ENCODE measurements at regions not wholly inside any gene's neighbourhood (a gene's known extent, or its start where the extent isn't known, plus 50 kb on each side); places are given as distances from the start of the nearest gene placed in this dataset.

DNA sequence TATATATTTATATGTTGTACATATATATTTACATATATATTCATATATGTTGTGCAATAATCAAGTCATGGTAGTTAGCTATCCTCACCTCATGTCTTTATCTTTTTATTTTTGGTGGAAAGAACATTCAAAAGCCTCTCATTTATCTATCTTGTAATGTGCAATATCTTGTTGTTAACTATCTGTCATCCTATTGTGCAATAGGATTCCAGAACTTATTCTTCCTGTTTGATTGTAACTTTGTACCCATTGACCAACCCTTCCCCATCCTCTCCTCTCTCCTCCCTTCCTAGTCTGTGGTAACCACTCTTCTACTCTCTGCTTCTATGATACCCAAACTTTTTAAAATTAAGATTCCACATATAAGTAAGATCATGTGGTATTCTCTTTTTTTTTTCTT lies 115.6 kb upstream of the PDGFD start:
- DNase-seq (ENCODE audit: low read depth in 2 of 2, low spot score in 1 of 2), result no peak

DNA sequence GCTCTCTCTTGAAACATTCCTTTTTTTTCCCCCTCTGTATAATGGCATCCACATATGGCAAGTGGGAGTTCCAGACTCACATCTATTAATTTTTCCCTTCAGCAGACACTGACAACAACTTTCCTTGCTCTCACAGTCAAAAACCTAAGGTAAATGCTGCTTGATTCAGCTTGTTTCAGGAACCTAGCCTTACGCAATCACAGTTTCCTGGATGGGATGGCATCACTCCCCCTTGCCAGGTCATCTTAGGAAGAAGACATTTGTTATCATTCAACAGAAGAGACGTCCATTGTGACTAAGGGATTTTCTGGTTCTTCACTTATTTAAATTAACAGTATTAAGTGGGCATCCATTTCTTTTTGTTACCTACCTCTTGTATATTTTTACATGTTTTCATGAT lies 112.0 kb upstream of the PDGFD start:
- DNase-seq (ENCODE audit: low read depth in 2 of 2, low spot score in 1 of 2), result no peak

DNA sequence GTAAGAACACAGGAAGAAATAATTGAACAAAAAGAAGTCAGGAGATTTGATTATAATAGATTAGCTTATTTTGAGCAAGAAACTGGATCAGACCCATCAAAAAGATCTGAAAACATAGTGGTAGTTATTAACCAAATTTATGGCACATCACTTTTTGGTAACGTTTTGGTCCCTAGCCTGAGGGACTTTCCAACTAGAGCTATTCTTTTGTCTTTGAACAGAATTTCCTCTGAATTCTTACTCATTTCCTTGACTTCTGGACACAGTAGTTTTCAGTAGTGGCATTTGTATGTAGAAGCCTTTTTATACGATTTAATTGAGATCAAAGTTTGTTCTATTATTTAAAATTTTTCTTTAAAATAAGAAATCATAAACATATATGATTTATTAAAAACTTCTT lies 96.5 kb upstream of the PDGFD start:
- no peak for DNase-seq (ENCODE audit: low read depth in 2 of 2, low spot score in 1 of 2)

DNA sequence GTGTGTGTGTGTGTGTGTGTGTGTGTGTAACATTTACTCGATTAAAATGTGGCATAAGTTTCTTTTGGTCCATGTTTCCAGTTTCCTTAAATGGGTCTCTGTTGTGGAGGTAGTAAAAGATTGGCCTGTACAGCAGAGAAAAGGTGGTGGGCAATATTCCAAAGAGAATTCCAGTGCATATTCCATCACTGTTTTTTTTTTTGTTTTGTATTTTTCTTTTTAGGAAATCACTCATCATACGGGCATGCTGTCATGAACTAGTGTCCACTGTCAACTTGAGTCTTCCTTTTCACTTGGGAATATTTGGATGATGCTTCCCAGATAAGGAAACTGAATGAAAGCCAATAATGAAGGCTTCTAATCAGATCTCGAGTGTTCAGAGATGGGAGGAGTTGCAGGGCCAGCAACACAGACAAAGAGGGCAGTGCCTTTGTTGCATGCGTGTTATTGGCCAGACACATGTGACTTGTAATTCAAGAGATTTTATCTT lies 95.2 kb upstream of the PDGFD start:
- no peak for DNase-seq (ENCODE audit: low read depth in 2 of 2, low spot score in 1 of 2)

DNA sequence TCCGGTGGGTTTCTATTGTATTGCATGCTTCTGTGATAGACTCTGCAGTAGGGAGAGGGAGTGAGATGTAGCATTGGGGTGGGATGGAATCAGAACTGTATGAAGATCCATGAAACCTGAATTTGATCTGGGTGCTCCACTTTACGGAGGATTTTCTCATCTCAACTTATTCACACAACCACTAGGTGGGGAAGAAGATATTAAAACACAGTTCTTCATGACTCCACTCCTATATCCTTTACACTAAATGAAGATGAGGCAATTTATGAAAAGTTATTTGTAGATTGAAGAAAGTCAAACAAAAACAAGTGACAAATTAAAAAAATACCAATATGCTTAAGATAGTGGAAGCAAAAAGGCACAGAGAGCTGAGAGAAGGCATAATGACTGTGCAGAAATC lies 92.6 kb upstream of the PDGFD start:
- DNase-seq (ENCODE audit: low read depth in 2 of 2, low spot score in 1 of 2), result no peak

DNA sequence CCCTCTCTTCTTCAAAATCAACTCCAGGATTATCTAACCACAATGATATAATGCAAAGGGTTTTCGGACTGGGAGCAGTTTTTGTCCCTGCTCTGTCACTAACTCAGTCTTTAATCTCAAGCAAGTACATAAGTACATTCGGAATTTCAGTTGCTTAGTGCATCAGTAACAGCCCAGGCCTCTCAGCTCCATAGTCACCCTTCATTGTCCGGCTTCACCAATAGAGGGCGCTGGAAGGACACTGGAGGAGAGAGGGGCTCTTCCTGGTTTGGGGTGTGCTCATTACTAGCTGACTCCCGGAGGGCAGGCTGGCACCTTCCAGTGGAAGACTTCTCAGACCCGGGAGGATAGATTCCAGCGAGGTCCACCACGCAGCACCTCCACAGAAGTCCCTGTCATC lies 90.4 kb upstream of the PDGFD start:
- no peak for DNase-seq (ENCODE audit: low read depth in 2 of 2, low spot score in 1 of 2)

DNA sequence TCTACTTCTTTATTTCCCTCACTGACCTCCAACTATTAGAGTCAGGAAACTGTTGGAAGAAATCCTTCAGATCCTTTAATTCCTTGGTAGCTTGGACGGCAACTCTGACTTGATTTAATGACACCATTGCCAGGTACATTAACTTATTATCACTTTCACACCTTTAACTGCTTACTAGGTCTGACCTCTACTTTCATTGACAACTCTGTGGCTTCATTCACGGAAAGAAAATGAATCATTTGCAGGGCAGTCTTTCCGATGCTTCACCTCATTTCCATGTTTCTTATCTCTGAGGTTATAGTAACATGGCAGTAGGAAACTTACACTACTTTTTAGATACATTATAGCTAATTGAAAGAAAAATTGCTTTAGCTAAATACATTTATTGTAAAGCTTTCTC lies 82.6 kb upstream of the PDGFD start:
- DNase-seq (ENCODE audit: low read depth in 2 of 2, low spot score in 1 of 2), result no peak

DNA sequence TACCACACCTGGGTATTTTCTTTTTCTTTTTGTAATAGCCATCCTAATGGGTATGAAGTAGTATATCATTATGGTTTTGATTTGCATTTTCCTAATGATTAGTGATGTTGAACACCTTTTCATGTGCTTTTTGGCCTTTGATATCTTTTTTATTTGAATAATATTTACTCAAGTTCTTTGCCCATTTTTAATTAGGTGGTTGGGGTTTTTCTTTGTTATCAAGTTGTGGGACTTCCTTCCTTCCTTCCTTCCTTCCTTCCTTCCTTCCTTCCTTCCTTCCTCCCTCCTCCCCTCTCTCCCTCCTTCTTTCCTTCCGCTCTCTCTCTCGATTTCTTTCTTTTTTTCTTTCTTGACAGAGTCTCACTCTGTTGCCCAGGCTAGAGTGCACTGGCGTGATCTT lies 75.0 kb upstream of the PDGFD start:
- no peak for DNase-seq (ENCODE audit: low read depth in 2 of 2, low spot score in 1 of 2)

DNA sequence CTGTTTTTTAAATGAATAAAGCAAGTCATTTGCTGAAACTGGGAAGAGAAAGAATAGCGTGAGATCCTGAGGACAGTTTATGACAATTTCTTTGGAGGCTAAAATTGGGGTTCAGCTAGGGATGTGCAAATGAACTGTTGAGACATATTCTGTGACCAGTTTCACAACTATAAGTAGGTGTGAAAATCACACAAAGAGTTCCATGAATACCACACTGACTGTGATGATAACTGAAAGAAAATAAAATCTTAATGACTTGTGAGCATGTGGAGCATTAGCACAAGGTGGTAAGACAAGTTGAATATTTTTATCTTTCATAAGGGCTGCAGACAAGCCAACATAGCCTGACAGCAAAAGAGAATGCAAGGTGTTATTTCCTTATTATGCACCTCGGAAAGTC lies 61.1 kb upstream of the PDGFD start:
- no peak for DNase-seq (ENCODE audit: low read depth in 2 of 2, low spot score in 1 of 2)

DNA sequence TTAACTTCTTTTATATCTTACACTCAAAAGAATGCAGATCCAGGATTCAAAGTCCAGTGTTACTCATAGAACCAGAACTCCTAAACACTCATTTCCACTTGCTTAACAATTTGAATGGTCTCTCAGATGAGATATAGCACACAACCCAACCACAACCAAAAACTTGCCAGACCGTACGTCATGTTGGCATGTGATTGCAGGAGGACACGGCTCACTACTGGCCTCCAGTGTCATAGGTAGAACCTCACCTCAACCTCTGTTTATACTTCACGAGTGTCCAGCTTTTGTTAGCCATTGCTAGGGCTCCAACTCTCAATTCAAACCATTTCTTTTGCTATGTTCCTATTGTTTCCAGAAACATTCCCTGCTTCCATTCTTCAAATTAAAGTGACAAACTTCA lies 58.5 kb upstream of the PDGFD start:
- DNase-seq (ENCODE audit: low read depth in 2 of 2, low spot score in 1 of 2), result no peak

DNA sequence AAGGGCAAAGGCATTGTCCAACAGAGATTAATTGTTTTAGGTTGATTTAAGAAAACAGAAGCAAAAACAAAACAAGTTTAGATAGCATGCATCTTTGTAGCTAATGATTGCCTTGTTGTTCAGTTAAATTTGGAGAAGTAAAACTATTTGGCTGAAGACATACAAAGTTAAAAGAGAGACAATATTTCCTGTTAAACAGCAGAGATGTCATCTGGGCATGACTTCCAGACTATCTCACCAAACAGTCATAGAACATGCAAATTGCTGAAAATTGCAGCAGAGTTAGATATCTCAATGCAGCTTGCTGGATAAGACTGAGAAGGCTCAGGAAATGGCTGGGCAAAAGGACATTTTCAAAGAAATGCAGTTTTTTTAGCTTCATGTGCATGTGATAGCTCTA lies 57.5 kb upstream of the PDGFD start:
- DNase-seq (ENCODE audit: low read depth in 2 of 2, low spot score in 1 of 2), result no peak

DNA sequence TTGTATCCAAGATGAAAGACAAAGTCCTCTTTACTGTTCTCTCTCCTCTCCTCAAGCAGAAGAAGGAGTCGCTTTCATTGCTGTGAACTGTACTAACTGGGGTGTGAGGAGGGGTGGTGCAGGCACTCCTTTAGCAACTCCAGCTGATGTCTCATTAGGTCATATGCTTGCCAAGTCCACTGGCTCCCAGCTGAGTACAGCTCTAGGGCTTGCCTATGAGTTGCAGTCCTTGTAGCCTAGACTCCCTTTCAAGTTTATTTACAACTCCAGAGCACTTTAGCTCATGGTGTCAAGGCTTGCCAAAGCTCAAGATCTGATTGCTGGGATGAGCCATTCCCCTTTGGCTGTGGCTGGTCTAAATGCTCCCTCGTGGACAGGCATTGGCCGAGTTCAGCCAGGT lies 55.1 kb upstream of the PDGFD start:
- no peak for DNase-seq (ENCODE audit: low read depth in 2 of 2, low spot score in 1 of 2)

DNA sequence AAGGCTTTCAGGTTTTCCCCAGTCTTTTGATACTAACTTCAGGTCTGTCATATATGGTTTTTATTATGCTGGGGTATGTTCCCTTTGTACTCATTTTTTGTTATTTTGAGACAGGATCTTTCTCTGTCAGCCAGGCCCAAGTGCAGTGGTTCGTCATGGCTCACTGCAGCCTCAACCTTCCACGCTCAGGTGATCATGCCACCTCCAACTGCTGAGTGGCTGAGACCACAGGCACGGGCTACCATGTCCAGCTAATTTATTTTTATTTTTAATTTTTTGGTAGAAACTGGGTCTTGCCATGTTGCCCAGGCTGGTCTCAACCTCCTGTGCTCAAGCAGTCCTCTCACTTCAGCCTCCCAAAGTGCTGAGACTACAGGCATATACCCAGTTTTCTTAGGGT lies 50.6 kb upstream of the PDGFD start:
- DNase-seq (ENCODE audit: low read depth in 2 of 2, low spot score in 1 of 2), result no peak
